Endothelial cell (in vitro differentiated cells): ENCODE measurements at regions not wholly inside any gene's neighbourhood (a gene's known extent, or its start where the extent isn't known, plus 50 kb on each side); places are given as distances from the start of the nearest gene placed in this dataset.

Source experiments
- DNase-seq: peaks from one replicate; pipeline ENCODE4 v3.0.0; 2021; ENCODE audit warnings: low spot score
- H3K27ac Mint-ChIP-seq: one replicate; pipeline ENCODE4 v1.8.0; 2021; ENCODE audit warnings: mixed read lengths, inconsistent platforms; ENCODE audit not compliant: unreplicated experiment
- H3K27me3 Mint-ChIP-seq: one replicate; pipeline ENCODE4 v1.8.0; 2021; ENCODE audit warnings: mild to moderate bottlenecking, moderate library complexity, mixed read lengths, inconsistent platforms; ENCODE audit not compliant: unreplicated experiment
- H3K36me3 Mint-ChIP-seq: one replicate; pipeline ENCODE4 v1.8.0; 2021; ENCODE audit warnings: mild to moderate bottlenecking, low read depth, mixed read lengths, inconsistent platforms; ENCODE audit not compliant: unreplicated experiment
- H3K4me1 Mint-ChIP-seq: one replicate; pipeline ENCODE4 v1.8.0; 2021; ENCODE audit warnings: mild to moderate bottlenecking, mixed read lengths, inconsistent platforms; ENCODE audit not compliant: unreplicated experiment
- H3K4me3 Mint-ChIP-seq: one replicate; pipeline ENCODE4 v1.8.0; 2021; ENCODE audit warnings: mild to moderate bottlenecking, mixed read lengths, inconsistent platforms; ENCODE audit not compliant: unreplicated experiment
- H3K9me3 Mint-ChIP-seq: one replicate; pipeline ENCODE4 v1.8.0; 2021; ENCODE audit warnings: mixed read lengths, inconsistent platforms; ENCODE audit not compliant: unreplicated experiment
- CTCF ChIP-seq: fragments of 200-600 bp; sonication (generic); IDR thresholded peaks from one replicate; pipeline ENCODE4 v1.5.0; 2021; ENCODE audit warnings: antibody characterized with exemption; ENCODE audit not compliant: unreplicated experiment

GRCh38 chr18:73261243-73261642 lies 393.5 kb upstream of the NETO1 start:
- no peak overlapping the region for H3K4me3 Mint-ChIP-seq
- no peak overlapping the region for H3K27ac Mint-ChIP-seq
- TF ChIP-seq CTCF, result no peak
- no peak for DNase-seq
- no peaks in the 10 kb centered on the region for H3K4me1 Mint-ChIP-seq
- no peaks in the 10 kb centered on the region for H3K36me3 Mint-ChIP-seq
- H3K27me3 Mint-ChIP-seq, result no peaks in the 10 kb centered on the region
- H3K9me3 Mint-ChIP-seq, result no peaks in the 10 kb centered on the region

- H3K4me3 Mint-ChIP-seq, result no peak overlapping the region
- no peaks in the 10 kb centered on the region for H3K9me3 Mint-ChIP-seq
- H3K27me3 Mint-ChIP-seq, result no peaks in the 10 kb centered on the region
- no peak for TF ChIP-seq CTCF
- no peaks in the 10 kb centered on the region for H3K4me1 Mint-ChIP-seq
- H3K36me3 Mint-ChIP-seq, result no peaks in the 10 kb centered on the region
- no peak overlapping the region for H3K27ac Mint-ChIP-seq
- no peak for DNase-seq
Measured at GRCh38 chr18:73258375-73259087, 390.7 kb upstream of the NETO1 start.

- DNase-seq, result no peak
- H3K27ac Mint-ChIP-seq, result no peak overlapping the region
- no peaks in the 10 kb centered on the region for H3K36me3 Mint-ChIP-seq
Measured at GRCh38 chr18:73254564-73254963, 386.8 kb upstream of the NETO1 start.

GRCh38 chr18:73249030-73249429 lies 381.2 kb upstream of the NETO1 start:
- no peak for DNase-seq
- H3K4me3 Mint-ChIP-seq, result no peak overlapping the region
- H3K9me3 Mint-ChIP-seq, result no peaks in the 10 kb centered on the region
- no peaks in the 10 kb centered on the region for H3K4me1 Mint-ChIP-seq
- no peaks in the 10 kb centered on the region for H3K27me3 Mint-ChIP-seq
- no peaks in the 10 kb centered on the region for H3K36me3 Mint-ChIP-seq
- H3K27ac Mint-ChIP-seq, result no peak overlapping the region
- TF ChIP-seq CTCF, result no peak

More at GRCh38 chr18:73254564-73254963, 386.8 kb upstream of the NETO1 start:
- no peaks in the 10 kb centered on the region for H3K4me1 Mint-ChIP-seq
- H3K4me3 Mint-ChIP-seq, result no peak overlapping the region
- no peaks in the 10 kb centered on the region for H3K9me3 Mint-ChIP-seq
- H3K27me3 Mint-ChIP-seq, result no peaks in the 10 kb centered on the region
- TF ChIP-seq CTCF, result no peak

- Mint-ChIP-seq H3K36me3 (no peaks in the 10 kb centered on the region), H3K9me3 (no peaks in the 10 kb centered on the region), H3K4me3 (no peak overlapping the region), H3K27ac (no peak overlapping the region), H3K4me1 (no peaks in the 10 kb centered on the region), H3K27me3 (no peaks in the 10 kb centered on the region)
- no peak for TF ChIP-seq CTCF
- DNase-seq, result no peak
Measured at GRCh38 chr18:73246763-73247162, 379.0 kb upstream of the NETO1 start.
